Activated CD4-positive, alpha-beta T cell treated with anti-CD3 and anti-CD28 coated beads, Interleukin-2, amount 50 U/mL, for 4 hours (primary cell): ENCODE measurements at regions not wholly inside any gene's neighbourhood (a gene's known extent, or its start where the extent isn't known, plus 50 kb on each side); places are given as distances from the start of the nearest gene placed in this dataset.
A peak's percentile ranks its signal among the peaks of the same experiment; 100 is the strongest.
"Not testable (repeated sequence)": the region's sequence is repeated elsewhere in the genome, so short reads cannot be mapped to it uniquely, and the experiment has no call there.

ENCODE experiments used
- DNase-seq, 2 experiments: peaks; one replicate each; pipeline ENCODE4 v3.0.0-alpha.2; 2020

GRCh38 chr7:65145710-65146109, 139.2 kb upstream of the ERV3-1 start:
- DNase-seq, result not testable (repeated sequence)

GRCh38 chr7:65145008-65145407, 138.5 kb upstream of the ERV3-1 start:
- DNase-seq, result not testable (repeated sequence)

- DNase-seq, result not testable (repeated sequence)
These were observed 138.1 kb upstream of the ERV3-1 start for GRCh38 chr7:65144557-65144956.

GRCh38 chr7:65144119-65144518, 137.6 kb upstream of the ERV3-1 start:
- DNase-seq, result not testable (repeated sequence)

- not testable (repeated sequence) for DNase-seq
These were observed 135.4 kb upstream of the ERV3-1 start for GRCh38 chr7:65141894-65142293.

GRCh38 chr7:65141405-65141778, 134.9 kb upstream of the ERV3-1 start:
- DNase-seq, result not testable (repeated sequence)

- DNase-seq, result not testable (repeated sequence)
These were observed 134.3 kb upstream of the ERV3-1 start for GRCh38 chr7:65140543-65141404.

- DNase-seq, result not testable (repeated sequence)
These were observed 130.4 kb upstream of the ERV3-1 start for GRCh38 chr7:65136850-65137249.

GRCh38 chr7:65133087-65133486, 126.6 kb upstream of the ERV3-1 start:
- DNase-seq, result not testable (repeated sequence)

GRCh38 chr7:65132256-65132655, 125.8 kb upstream of the ERV3-1 start:
- DNase-seq, result not testable (repeated sequence)

GRCh38 chr7:65127364-65127763, 120.9 kb upstream of the ERV3-1 start:
- DNase-seq, result not testable (repeated sequence)

- DNase-seq, result not testable (repeated sequence)
These were observed 118.1 kb upstream of the ERV3-1 start for GRCh38 chr7:65124600-65124999.

- not testable (repeated sequence) for DNase-seq
These were observed 99.2 kb upstream of the ERV3-1 start for GRCh38 chr7:65105650-65106203.

GRCh38 chr7:65100499-65100898, 94.0 kb upstream of the ERV3-1 start:
- DNase-seq, result not testable (repeated sequence)

GRCh38 chr7:65081669-65082055, 75.2 kb upstream of the ERV3-1 start:
- DNase-seq, result not testable (repeated sequence)

GRCh38 chr7:65080799-65081668, 74.5 kb upstream of the ERV3-1 start:
- DNase-seq, result peak; percentile 91

- DNase-seq, result not testable (repeated sequence)
These were observed 68.5 kb upstream of the ERV3-1 start for GRCh38 chr7:65074959-65075358.

- not testable (repeated sequence) for DNase-seq
These were observed 66.7 kb upstream of the ERV3-1 start for GRCh38 chr7:65073160-65073559.

GRCh38 chr7:65071854-65072431, 65.5 kb upstream of the ERV3-1 start:
- DNase-seq, result not testable (repeated sequence)

- DNase-seq, result not testable (repeated sequence)
These were observed 63.0 kb upstream of the ERV3-1 start for GRCh38 chr7:65069476-65069875.

GRCh38 chr7:65062566-65062965, 56.1 kb upstream of the ERV3-1 start:
- DNase-seq, result not testable (repeated sequence)

- not testable (repeated sequence) for DNase-seq
These were observed 52.8 kb upstream of the ERV3-1 start for GRCh38 chr7:65059247-65059646.
